ENCODE measurements at regions not wholly inside any gene's neighbourhood (a gene's known extent, or its start where the extent isn't known, plus 50 kb on each side); places are given as distances from the start of the nearest gene placed in this dataset.

DNA sequence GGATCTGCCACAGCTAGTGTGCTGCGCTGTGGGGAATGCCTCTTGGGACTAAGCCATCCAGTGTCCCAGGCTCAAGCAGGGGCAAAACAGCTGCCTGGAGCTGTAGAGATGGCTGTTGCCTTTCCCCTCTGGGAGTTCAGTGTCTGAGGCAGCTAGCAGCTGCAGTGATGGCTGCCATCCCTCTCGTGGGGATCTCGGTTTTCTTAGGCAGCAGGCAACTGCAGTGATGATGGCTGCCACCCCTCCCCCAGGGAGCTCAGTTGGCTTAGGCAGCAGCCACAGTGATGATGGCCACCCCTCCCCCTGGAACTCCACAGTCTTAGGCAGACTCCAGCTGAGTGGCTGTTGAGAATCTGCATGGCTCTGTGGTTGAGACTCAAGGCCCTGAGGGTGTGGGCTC lies 1389.2 kb upstream of the NUDT12 start:
- Histone ChIP-seq H3K9me3 (replicated peaks; ENCODE audit: control insufficient read depth, low read depth, low read length) (no peaks in the 10 kb centered on the region), H3K36me3 (ENCODE audit: control insufficient read depth, insufficient read depth, low read length) (no peaks in the 10 kb centered on the region), H3K4me3 (ENCODE audit: low read length) (no peak overlapping the region), H3K27ac (ENCODE audit: low read length) (no peak overlapping the region), H3K27me3 (ENCODE audit: control insufficient read depth, insufficient read depth, low read length) (no peaks in the 10 kb centered on the region), H3K4me1 (ENCODE audit: control insufficient read depth, insufficient read depth, low read length) (no peaks in the 10 kb centered on the region)
- WGBS (ENCODE audit: insufficient coverage): 68% methylated on average over 3 of the region's 3 CpGs
- DNase-seq: no peak

DNA sequence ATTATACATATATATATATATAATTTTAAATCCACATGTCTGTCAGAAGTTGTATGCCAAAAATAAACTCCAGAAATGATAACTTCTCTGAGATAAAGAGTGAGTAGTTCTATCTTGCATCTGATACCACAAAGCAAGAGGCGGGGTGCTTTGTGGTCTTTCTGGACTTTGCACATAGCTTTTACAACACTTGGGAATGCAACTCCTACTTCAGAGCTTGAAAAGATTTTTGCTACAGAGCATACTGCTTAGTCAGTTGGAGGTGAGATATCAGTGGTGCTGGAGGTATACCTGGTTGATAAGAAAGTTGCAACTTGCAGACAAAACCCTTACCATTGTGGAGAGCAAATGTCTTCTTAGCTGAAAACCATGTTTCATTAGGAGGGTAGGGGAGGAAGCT lies 1384.5 kb upstream of the NUDT12 start:
- Histone ChIP-seq H3K27ac (ENCODE audit: low read length) (no peak overlapping the region), H3K36me3 (ENCODE audit: control insufficient read depth, insufficient read depth, low read length) (no peaks in the 10 kb centered on the region), H3K27me3 (ENCODE audit: control insufficient read depth, insufficient read depth, low read length) (no peaks in the 10 kb centered on the region), H3K4me3 (ENCODE audit: low read length) (no peak overlapping the region), H3K4me1 (ENCODE audit: control insufficient read depth, insufficient read depth, low read length) (no peaks in the 10 kb centered on the region), H3K9me3 (replicated peaks; ENCODE audit: control insufficient read depth, low read depth, low read length) (no peaks in the 10 kb centered on the region)
- no CpG with 5 or more reads among the region's 1 CpG for WGBS (ENCODE audit: insufficient coverage)
- no peak for DNase-seq

- H3K27me3 ChIP-seq (ENCODE audit: control insufficient read depth, insufficient read depth, low read length): no peaks in the 10 kb centered on the region
- no peaks in the 10 kb centered on the region for H3K4me1 ChIP-seq (ENCODE audit: control insufficient read depth, insufficient read depth, low read length)
- H3K27ac ChIP-seq (ENCODE audit: low read length): no peak overlapping the region
- H3K36me3 ChIP-seq (ENCODE audit: control insufficient read depth, insufficient read depth, low read length): no peaks in the 10 kb centered on the region
- DNase-seq: no peak
- H3K9me3 ChIP-seq (replicated peaks; ENCODE audit: control insufficient read depth, low read depth, low read length): no peaks in the 10 kb centered on the region
- H3K4me3 ChIP-seq (ENCODE audit: low read length): no peak overlapping the region
- WGBS (ENCODE audit: insufficient coverage): no CpG with 5 or more reads among the region's 1 CpG
Observed at GRCh38 chr5:104942735-104943134, 1380.1 kb upstream of the NUDT12 start.

GRCh38 chr5:104941030-104941645 lies 1378.5 kb upstream of the NUDT12 start:
- DNase-seq: no peak
- Histone ChIP-seq H3K36me3 (ENCODE audit: control insufficient read depth, insufficient read depth, low read length) (no peaks in the 10 kb centered on the region), H3K4me3 (ENCODE audit: low read length) (no peak overlapping the region), H3K27me3 (ENCODE audit: control insufficient read depth, insufficient read depth, low read length) (no peaks in the 10 kb centered on the region), H3K27ac (ENCODE audit: low read length) (no peak overlapping the region), H3K9me3 (replicated peaks; ENCODE audit: control insufficient read depth, low read depth, low read length) (no peaks in the 10 kb centered on the region), H3K4me1 (ENCODE audit: control insufficient read depth, insufficient read depth, low read length) (no peaks in the 10 kb centered on the region)
- WGBS (ENCODE audit: insufficient coverage): 82% methylated on average over 2 of the region's 2 CpGs

DNA sequence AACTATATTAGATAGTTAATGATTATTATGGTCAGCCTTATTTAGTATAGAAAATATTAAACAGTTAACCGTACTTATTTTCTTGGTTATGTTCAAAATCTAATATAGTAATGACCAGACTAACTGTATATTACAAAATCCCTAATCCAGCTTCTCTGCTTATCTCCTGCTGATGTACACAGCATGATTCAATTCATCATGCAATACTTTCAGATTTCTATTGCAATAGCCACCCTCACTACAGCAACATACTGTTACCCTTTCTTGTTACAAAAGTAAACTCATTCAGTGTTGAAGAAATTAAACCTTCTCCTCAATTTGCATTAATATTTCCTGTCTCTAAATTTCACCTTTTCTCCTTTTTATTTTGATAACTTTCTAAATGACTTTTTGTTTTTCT lies 1375.0 kb upstream of the NUDT12 start:
- Histone ChIP-seq H3K27me3 (ENCODE audit: control insufficient read depth, insufficient read depth, low read length) (no peaks in the 10 kb centered on the region), H3K27ac (ENCODE audit: low read length) (no peak overlapping the region), H3K4me1 (ENCODE audit: control insufficient read depth, insufficient read depth, low read length) (no peaks in the 10 kb centered on the region), H3K4me3 (ENCODE audit: low read length) (no peak overlapping the region), H3K36me3 (ENCODE audit: control insufficient read depth, insufficient read depth, low read length) (no peaks in the 10 kb centered on the region), H3K9me3 (replicated peaks; ENCODE audit: control insufficient read depth, low read depth, low read length) (no peaks in the 10 kb centered on the region)
- no CpG with 5 or more reads among the region's 1 CpG for WGBS (ENCODE audit: insufficient coverage)
- no peak for DNase-seq

GRCh38 chr5:104932431-104932830 lies 1369.8 kb upstream of the NUDT12 start:
- whole genome bisulfite sequencing (ENCODE audit: insufficient coverage): 70% methylated on average over 2 of the region's 2 CpGs
- peaks cover 2% of the 10 kb centered on the region for H3K9me3 ChIP-seq (replicated peaks; ENCODE audit: control insufficient read depth, low read depth, low read length)
- DNase-seq: no peak

GRCh38 chr5:104928906-104929520 lies 1366.4 kb upstream of the NUDT12 start:
- no peaks in the 10 kb centered on the region for H3K27me3 ChIP-seq (ENCODE audit: control insufficient read depth, insufficient read depth, low read length)
- H3K27ac ChIP-seq (ENCODE audit: low read length): no peak overlapping the region
- no peak overlapping the region for H3K4me3 ChIP-seq (ENCODE audit: low read length)
- WGBS (ENCODE audit: insufficient coverage): 94% methylated on average over 33 of the region's 36 CpGs
- no peak for DNase-seq
- H3K9me3 ChIP-seq (replicated peaks; ENCODE audit: control insufficient read depth, low read depth, low read length): peaks cover 4% of the 10 kb centered on the region
- H3K36me3 ChIP-seq (ENCODE audit: control insufficient read depth, insufficient read depth, low read length): no peaks in the 10 kb centered on the region
- H3K4me1 ChIP-seq (ENCODE audit: control insufficient read depth, insufficient read depth, low read length): no peaks in the 10 kb centered on the region

More at GRCh38 chr5:104932431-104932830, 1369.8 kb upstream of the NUDT12 start:
- Histone ChIP-seq H3K4me1 (ENCODE audit: control insufficient read depth, insufficient read depth, low read length) (no peaks in the 10 kb centered on the region), H3K36me3 (ENCODE audit: control insufficient read depth, insufficient read depth, low read length) (no peaks in the 10 kb centered on the region), H3K4me3 (ENCODE audit: low read length) (no peak overlapping the region), H3K27me3 (ENCODE audit: control insufficient read depth, insufficient read depth, low read length) (no peaks in the 10 kb centered on the region), H3K27ac (ENCODE audit: low read length) (no peak overlapping the region)

DNA sequence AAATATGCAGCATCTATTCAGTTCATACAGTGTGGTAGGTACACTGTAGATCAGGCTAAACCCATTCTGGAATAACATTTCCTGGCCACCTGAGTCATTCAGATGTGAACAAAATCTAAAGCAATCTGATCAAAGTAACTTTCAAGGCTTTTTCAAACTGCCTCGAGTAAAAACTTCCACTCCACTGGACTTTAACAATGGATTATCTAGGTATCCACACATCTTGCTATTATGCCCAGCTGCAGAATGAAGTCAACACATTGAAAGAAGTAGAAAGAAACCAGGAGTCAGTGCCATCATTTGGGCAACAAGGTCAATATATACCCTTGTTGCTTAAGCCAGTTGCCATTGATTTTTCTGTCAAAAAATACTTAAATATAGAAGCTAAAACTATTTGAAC lies 1352.6 kb upstream of the NUDT12 start:
- DNase-seq: no peak
- Histone ChIP-seq H3K36me3 (ENCODE audit: control insufficient read depth, insufficient read depth, low read length) (no peaks in the 10 kb centered on the region), H3K9me3 (replicated peaks; ENCODE audit: control insufficient read depth, low read depth, low read length) (no peaks in the 10 kb centered on the region), H3K27ac (ENCODE audit: low read length) (no peak overlapping the region), H3K4me3 (ENCODE audit: low read length) (no peak overlapping the region), H3K4me1 (ENCODE audit: control insufficient read depth, insufficient read depth, low read length) (no peaks in the 10 kb centered on the region), H3K27me3 (ENCODE audit: control insufficient read depth, insufficient read depth, low read length) (no peaks in the 10 kb centered on the region)
- no CpG with 5 or more reads among the region's 1 CpG for WGBS (ENCODE audit: insufficient coverage)

DNA sequence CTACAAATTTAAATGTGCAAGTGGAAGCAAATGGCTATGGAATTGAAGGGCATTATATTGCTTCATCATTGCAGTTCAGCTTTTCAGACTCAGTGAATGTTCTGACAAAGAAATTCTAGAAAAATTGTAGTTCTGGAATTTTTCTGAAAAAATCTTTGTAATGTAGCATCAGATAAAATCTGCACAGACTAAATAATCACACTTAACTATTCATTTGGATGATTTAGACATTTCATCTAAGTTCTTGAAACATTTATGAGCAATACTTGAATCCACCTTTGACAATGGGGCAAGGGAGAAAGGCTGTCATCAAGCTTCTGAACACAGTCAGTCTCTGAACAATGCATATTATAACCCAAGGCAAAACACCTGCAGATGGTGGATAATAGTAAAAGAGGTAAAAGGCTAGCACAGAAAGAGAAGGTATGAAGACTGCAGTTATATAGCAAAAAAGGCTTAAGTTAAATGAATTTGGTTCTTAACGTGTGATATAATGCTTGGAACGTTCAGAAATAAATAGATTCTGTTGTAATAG lies 1352.0 kb upstream of the NUDT12 start:
- Histone ChIP-seq H3K4me3 (ENCODE audit: low read length) (no peak overlapping the region), H3K4me1 (ENCODE audit: control insufficient read depth, insufficient read depth, low read length) (no peaks in the 10 kb centered on the region), H3K27me3 (ENCODE audit: control insufficient read depth, insufficient read depth, low read length) (no peaks in the 10 kb centered on the region), H3K36me3 (ENCODE audit: control insufficient read depth, insufficient read depth, low read length) (no peaks in the 10 kb centered on the region), H3K27ac (ENCODE audit: low read length) (no peak overlapping the region), H3K9me3 (replicated peaks; ENCODE audit: control insufficient read depth, low read depth, low read length) (no peaks in the 10 kb centered on the region)
- no CpG with 5 or more reads among the region's 2 CpGs for WGBS (ENCODE audit: insufficient coverage)
- DNase-seq: no peak

DNA sequence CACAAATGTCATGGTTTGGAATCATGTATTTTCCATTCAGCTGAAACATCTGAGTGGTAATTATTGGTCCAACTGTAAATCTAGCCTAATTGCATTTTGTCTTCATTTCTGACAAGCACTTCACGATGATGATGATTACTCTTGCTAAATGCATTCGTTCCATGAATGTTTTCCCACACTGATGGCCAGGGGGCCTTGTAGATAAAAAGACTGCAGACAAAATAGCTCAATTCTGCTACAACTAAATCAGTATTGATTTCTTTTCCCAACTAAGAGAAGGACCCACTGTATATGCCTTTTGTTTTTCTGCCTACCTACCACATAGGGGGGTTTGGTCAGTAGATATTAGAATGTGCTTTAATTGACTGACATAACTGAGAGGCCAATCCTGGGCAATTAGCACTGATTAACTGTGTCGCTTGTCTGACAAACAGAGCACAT lies 1351.3 kb upstream of the NUDT12 start:
- H3K36me3 ChIP-seq (ENCODE audit: control insufficient read depth, insufficient read depth, low read length): no peaks in the 10 kb centered on the region
- H3K4me3 ChIP-seq (ENCODE audit: low read length): no peak overlapping the region
- H3K27ac ChIP-seq (ENCODE audit: low read length): no peak overlapping the region
- H3K9me3 ChIP-seq (replicated peaks; ENCODE audit: control insufficient read depth, low read depth, low read length): no peaks in the 10 kb centered on the region
- DNase-seq: no peak
- H3K27me3 ChIP-seq (ENCODE audit: control insufficient read depth, insufficient read depth, low read length): no peaks in the 10 kb centered on the region
- whole genome bisulfite sequencing (ENCODE audit: insufficient coverage): 40% methylated on average over 2 of the region's 3 CpGs
- no peaks in the 10 kb centered on the region for H3K4me1 ChIP-seq (ENCODE audit: control insufficient read depth, insufficient read depth, low read length)

Data from muscle of leg (tissue), 3 donors.